Colonic mucosa (tissue), 4 donors: ENCODE measurements at regions not wholly inside any gene's neighbourhood (a gene's known extent, or its start where the extent isn't known, plus 50 kb on each side); places are given as distances from the start of the nearest gene placed in this dataset.

Source experiments
- DNase-seq: peaks from one replicate; pipeline ENCODE4 v3.0.0-alpha.2; 2020
- H3K27ac ChIP-seq: fragments of 200-600 bp; one replicate; pipeline ENCODE4 v1.8.0; 2021
- H3K27me3 ChIP-seq: fragments of 200-600 bp; one replicate; pipeline ENCODE4 v1.8.0; 2021
- H3K36me3 ChIP-seq: fragments of 200-600 bp; one replicate; pipeline ENCODE4 v1.8.0; 2021
- H3K4me1 ChIP-seq: fragments of 200-600 bp; one replicate; pipeline ENCODE4 v1.8.0; 2021; ENCODE audit warnings: mild to moderate bottlenecking
- H3K4me3 ChIP-seq: fragments of 200-600 bp; one replicate; pipeline ENCODE4 v1.8.0; 2021
- H3K9ac ChIP-seq, 2 donors: one replicate each; pipeline ENCODE4 v1.7.0; 2013; ENCODE audit warnings: control low read depth in 2 of 2, low read depth in 2 of 2, low read length in 2 of 2
- H3K9me3 ChIP-seq: fragments of 200-600 bp; one replicate; pipeline ENCODE4 v1.8.0; 2021
- intact Hi-C: fragments of 100-400 bp; cut with DNase I; formaldehyde crosslinking; loops from one replicate; pipeline ENCODE4 v1.14.1; 2022
- TF ChIP-seq, protein P1 (sequence below): fragments of 200-600 bp; IDR thresholded peaks from one replicate; pipeline ENCODE4 v1.8.0; 2022; ENCODE audit warnings: antibody characterized with exemption, mild to moderate bottlenecking
- donor health status: healthy.
- donor health status: DM: no; HTN: no; CAD: no.
- donor health status: DM: no; HTN: no; CAD: no.

DNA sequence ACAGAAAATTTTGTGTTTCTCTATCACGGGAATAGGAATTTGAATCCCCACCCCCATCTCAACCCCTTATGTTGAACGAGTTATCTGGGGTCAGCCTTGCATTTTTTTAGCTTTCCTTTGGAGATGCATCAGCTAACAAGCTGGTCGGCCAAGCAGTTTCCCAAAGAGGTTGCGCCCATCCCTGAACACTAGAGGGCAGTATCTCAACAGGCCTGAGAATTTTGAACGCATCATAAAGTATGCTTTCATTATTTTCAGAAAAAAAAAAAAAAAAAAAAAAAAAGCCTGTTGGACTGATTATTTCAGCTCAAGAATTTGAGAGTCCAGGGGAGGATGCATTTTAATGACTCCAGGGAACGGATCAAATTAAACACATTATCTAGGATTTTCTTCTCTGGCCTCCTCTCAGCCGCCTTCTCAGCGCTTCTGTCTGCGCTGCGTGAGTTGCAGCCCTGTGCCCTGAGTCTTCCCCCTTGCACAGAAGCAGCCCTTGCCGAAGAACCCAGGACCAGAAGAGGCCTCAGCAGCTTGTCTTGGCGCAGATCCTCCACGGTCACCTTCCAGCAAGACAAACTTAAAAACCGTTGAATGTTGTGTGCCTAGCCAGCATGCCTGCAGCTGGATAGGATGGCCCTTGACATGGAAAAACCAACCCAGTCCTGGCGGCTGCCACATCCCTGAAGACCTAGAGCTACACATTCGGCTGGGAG is 76.6 kb upstream of the GZMB start:
- H3K4me3 ChIP-seq: no peak overlapping the region
- intact Hi-C loops: loop anchor here (5.0 to 10.0 kb wide), 2 partner anchors 534 to 692 kb away; no protein-coding TSS in a partner anchor
- no peak overlapping the region for H3K9ac ChIP-seq

GRCh38 chr14:24708684-24709083 is 74.7 kb upstream of the GZMB start:
- no peak for DNase-seq
- no peak overlapping the region for H3K4me3 ChIP-seq
- no peaks in the 10 kb centered on the region for H3K27me3 ChIP-seq
- TF ChIP-seq, protein P1, sequence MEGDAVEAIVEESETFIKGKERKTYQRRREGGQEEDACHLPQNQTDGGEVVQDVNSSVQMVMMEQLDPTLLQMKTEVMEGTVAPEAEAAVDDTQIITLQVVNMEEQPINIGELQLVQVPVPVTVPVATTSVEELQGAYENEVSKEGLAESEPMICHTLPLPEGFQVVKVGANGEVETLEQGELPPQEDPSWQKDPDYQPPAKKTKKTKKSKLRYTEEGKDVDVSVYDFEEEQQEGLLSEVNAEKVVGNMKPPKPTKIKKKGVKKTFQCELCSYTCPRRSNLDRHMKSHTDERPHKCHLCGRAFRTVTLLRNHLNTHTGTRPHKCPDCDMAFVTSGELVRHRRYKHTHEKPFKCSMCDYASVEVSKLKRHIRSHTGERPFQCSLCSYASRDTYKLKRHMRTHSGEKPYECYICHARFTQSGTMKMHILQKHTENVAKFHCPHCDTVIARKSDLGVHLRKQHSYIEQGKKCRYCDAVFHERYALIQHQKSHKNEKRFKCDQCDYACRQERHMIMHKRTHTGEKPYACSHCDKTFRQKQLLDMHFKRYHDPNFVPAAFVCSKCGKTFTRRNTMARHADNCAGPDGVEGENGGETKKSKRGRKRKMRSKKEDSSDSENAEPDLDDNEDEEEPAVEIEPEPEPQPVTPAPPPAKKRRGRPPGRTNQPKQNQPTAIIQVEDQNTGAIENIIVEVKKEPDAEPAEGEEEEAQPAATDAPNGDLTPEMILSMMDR: no peak
- H3K36me3 ChIP-seq: no peaks in the 10 kb centered on the region
- intact Hi-C loops: no loop called here
- no peaks in the 10 kb centered on the region for H3K9me3 ChIP-seq
- no peak overlapping the region for H3K9ac ChIP-seq
- no peak overlapping the region for H3K27ac ChIP-seq
- no peaks in the 10 kb centered on the region for H3K4me1 ChIP-seq

More for the DNA sequence above, 76.6 kb upstream of the GZMB start:
- Histone ChIP-seq H3K27me3 (no peaks in the 10 kb centered on the region), H3K27ac (no peak overlapping the region), H3K4me1 (no peaks in the 10 kb centered on the region), H3K36me3 (no peaks in the 10 kb centered on the region), H3K9me3 (no peaks in the 10 kb centered on the region)
- peak; percentile 59 for DNase-seq
- TF ChIP-seq, protein P1: peak; percentile 88

GRCh38 chr14:24706351-24706750 is 72.4 kb upstream of the GZMB start:
- Histone ChIP-seq H3K36me3 (no peaks in the 10 kb centered on the region), H3K27ac (no peak overlapping the region), H3K4me1 (no peaks in the 10 kb centered on the region), H3K9me3 (no peaks in the 10 kb centered on the region), H3K4me3 (no peak overlapping the region), H3K9ac (no peak overlapping the region), H3K27me3 (no peaks in the 10 kb centered on the region)
- intact Hi-C loops: no loop called here
- TF ChIP-seq, protein P1: no peak
- no peak for DNase-seq

GRCh38 chr14:24705840-24706239 is 71.8 kb upstream of the GZMB start:
- Histone ChIP-seq H3K27ac (no peak overlapping the region), H3K9me3 (no peaks in the 10 kb centered on the region), H3K9ac (no peak overlapping the region), H3K4me3 (no peak overlapping the region), H3K4me1 (no peaks in the 10 kb centered on the region), H3K36me3 (no peaks in the 10 kb centered on the region), H3K27me3 (no peaks in the 10 kb centered on the region)
- TF ChIP-seq, protein P1: no peak
- no peak for DNase-seq
- intact Hi-C loops: no loop called here

- Histone ChIP-seq H3K9me3 (no peaks in the 10 kb centered on the region), H3K36me3 (no peaks in the 10 kb centered on the region), H3K27ac (no peak overlapping the region), H3K4me1 (no peaks in the 10 kb centered on the region), H3K4me3 (no peak overlapping the region), H3K9ac (no peak overlapping the region), H3K27me3 (no peaks in the 10 kb centered on the region)
- no peak for DNase-seq
- TF ChIP-seq, protein P1: no peak
- intact Hi-C loops: no loop called here
Measured at GRCh38 chr14:24701062-24701461, 67.1 kb upstream of the GZMB start.
